ENCODE measurements at regions not wholly inside any gene's neighbourhood (a gene's known extent, or its start where the extent isn't known, plus 50 kb on each side); places are given as distances from the start of the nearest gene placed in this dataset.

GRCh38 chr20:21601799-21602198 lies 87.9 kb upstream of the NKX2-2 start (continued):
- no peak for TF ChIP-seq ATF7 (IDR thresholded peaks at IDR 0.05; ENCODE audit: low read depth)
- no peak for TF ChIP-seq TARDBP (IDR thresholded peaks at IDR 0.05; ENCODE audit: borderline replicate concordance)
- no peak for TF ChIP-seq GABPA (IDR thresholded peaks at IDR 0.05; ENCODE audit: low read depth)
- TF ChIP-seq RELA (IDR thresholded peaks at IDR 0.05; ENCODE audit: borderline replicate concordance, partially characterized antibody): no peak
- TF ChIP-seq SMARCA5 (IDR thresholded peaks at IDR 0.05): no peak
- TF ChIP-seq IRF4 (IDR thresholded peaks at IDR 0.05; ENCODE audit: low read depth, low read length): no peak
- TF ChIP-seq NFXL1 (IDR thresholded peaks at IDR 0.05; ENCODE audit: borderline replicate concordance): no peak
- TF ChIP-seq TCF12 (IDR thresholded peaks at IDR 0.05; ENCODE audit: low read depth, low read length): no peak

GRCh38 chr20:21586682-21587081 lies 72.8 kb upstream of the NKX2-2 start:
- RAD21 ChIA-PET (ENCODE audit: unreplicated experiment): no interaction called here
- no peak for DNase-seq (ENCODE audit: low read depth, low spot score)
- no peaks in the 10 kb centered on the region for H3K36me3 ChIP-seq (ENCODE audit: control insufficient read depth in 2 of 2, insufficient read depth in 2 of 2, low read length in 1 of 2)
- no peak overlapping the region for H3K9ac ChIP-seq (ENCODE audit: control insufficient read depth, insufficient read depth, low read length)
- no peaks in the 10 kb centered on the region for H3K4me1 ChIP-seq (ENCODE audit: control insufficient read depth, insufficient read depth, low read length)
- SMC1A ChIA-PET (ENCODE audit: uncharacterized antibody, unreplicated experiment): no interaction called here
- BruUV-seq (replicated peaks): no TSS peak
- no peaks in the 10 kb centered on the region for H3K79me2 ChIP-seq (ENCODE audit: control insufficient read depth, insufficient read depth, low read length)
- no peak overlapping the region for H2AFZ ChIP-seq (ENCODE audit: control insufficient read depth, low read depth, low read length)
- ATAC-seq: no peak
- TF ChIP-seq SP1 (IDR thresholded peaks at IDR 0.05; ENCODE audit: low read depth, low read length) (no peak), CHD4 (IDR thresholded peaks at IDR 0.05) (no peak)
- H3K4me2 ChIP-seq (ENCODE audit: control insufficient read depth, insufficient read depth): no peak overlapping the region
- H4K20me1 ChIP-seq (ENCODE audit: control insufficient read depth, insufficient read depth): no peaks in the 10 kb centered on the region
- CTCF ChIA-PET: no interaction called here
- no peaks in the 10 kb centered on the region for H3K9me3 ChIP-seq (replicated peaks; ENCODE audit: control insufficient read depth, insufficient read depth, low read length)
- in situ Hi-C loops (cut with MboI) (no loop called here), intact Hi-C loops (cut with micrococcal nuclease; ENCODE audit: unreplicated experiment) (no loop called here)
- H3K27ac ChIP-seq (ENCODE audit: control insufficient read depth, insufficient read depth): no peak overlapping the region
- FAIRE-seq: no peak
- H3K27me3 ChIP-seq (replicated peaks in 1 of 2; ENCODE audit: control insufficient read depth in 2 of 2, insufficient read depth in 2 of 2, low read length in 1 of 2): no peaks in the 10 kb centered on the region; a peak in 1 of 4 replicates
- POLR2A ChIA-PET: no interaction called here
- 1% methylated on average over 4 of the region's 4 CpGs for WGBS (ENCODE audit: insufficient coverage, insufficient replicate concordance, low lambda C conversion rate, missing lambda C conversion rate)
- no peak overlapping the region for H3K4me3 ChIP-seq

Data from GM12878 (cell line).